ENCODE measurements at regions not wholly inside any gene's neighbourhood (a gene's known extent, or its start where the extent isn't known, plus 50 kb on each side); places are given as distances from the start of the nearest gene placed in this dataset.

DNA sequence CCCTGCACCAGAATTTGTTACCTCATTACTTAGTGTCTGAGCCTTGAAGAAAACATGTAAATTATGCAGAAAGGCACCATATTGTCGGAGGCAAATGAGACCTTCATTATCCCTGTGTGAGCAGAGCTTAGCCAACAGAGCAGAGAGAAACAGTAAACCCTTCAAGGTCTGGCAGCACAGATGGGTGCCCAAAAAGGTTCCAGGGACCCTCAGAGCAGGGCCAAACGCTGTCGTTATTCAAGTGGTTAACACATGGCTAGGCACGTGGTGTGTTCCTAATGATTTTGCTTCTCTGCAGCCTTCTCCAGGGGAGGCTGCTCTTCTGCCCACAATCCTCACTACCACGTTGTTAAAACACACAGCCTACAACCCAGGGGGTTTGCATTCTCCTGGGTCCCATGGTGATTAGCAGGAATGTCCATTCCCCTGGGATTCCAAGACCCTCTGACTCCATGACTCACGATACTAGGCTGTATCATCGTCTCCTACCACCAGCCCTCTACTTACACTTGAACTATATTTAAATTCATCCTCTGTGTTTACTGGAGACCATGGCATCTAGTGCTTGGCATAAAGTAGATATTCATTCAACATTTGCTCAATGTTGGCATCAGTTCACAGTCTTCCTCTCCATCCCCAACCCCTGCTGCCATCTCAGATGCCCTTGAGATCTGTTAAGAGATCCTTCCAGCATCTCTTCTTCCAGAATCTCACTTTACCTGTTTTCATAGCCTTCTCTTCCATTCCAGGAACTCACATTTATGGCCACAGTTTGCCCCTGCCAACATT is 174.5 kb upstream of the RAD23B start:
- TF ChIP-seq EGR1 (IDR thresholded peaks at IDR 0.05; ENCODE audit: borderline replicate concordance, low read depth, low read length) (no peak), CTCF (IDR thresholded peaks at IDR 0.05; ENCODE audit: control extremely low read depth in 1 of 3, insufficient read depth in 1 of 3, low read depth in 1 of 3, low read length in 3 of 3) (no peak), EP300 (IDR thresholded peaks at IDR 0.05; ENCODE audit: borderline replicate concordance in 1 of 2, low read depth in 2 of 2, low read length in 2 of 2) (no peak), POLR2A (IDR thresholded peaks at IDR 0.05; ENCODE audit: control extremely low read depth in 1 of 2, low read depth in 2 of 2, low read length in 2 of 2) (no peak)
